SU-DHL-6 (cell line): ENCODE measurements at regions not wholly inside any gene's neighbourhood (a gene's known extent, or its start where the extent isn't known, plus 50 kb on each side); places are given as distances from the start of the nearest gene placed in this dataset.

Experiments
- H2AFZ ChIP-seq: fragments of 200-600 bp; sonication (generic); 2 replicates; pipeline ENCODE4 v1.6.1; 2014; ENCODE audit warnings: low read depth, mild to moderate bottlenecking, moderate library complexity, mixed read lengths, antibody characterized with exemption, low read length; ENCODE audit not compliant: severe bottlenecking
- H3F3A ChIP-seq: fragments of 200-600 bp; shearing (Covaris generic); 2 replicates; pipeline ENCODE4 v1.6.0; 2016; ENCODE audit warnings: antibody characterized with exemption, mild to moderate bottlenecking; ENCODE audit not compliant: insufficient read depth
- H3K27ac ChIP-seq: fragments of 200-600 bp; sonication (generic); 2 replicates; pipeline ENCODE4 v1.5.1; 2016; ENCODE audit warnings: low read depth, mild to moderate bottlenecking, low read length, moderate library complexity, mixed read lengths
- H3K27me3 ChIP-seq: fragments of 200-600 bp; sonication (generic), shearing (Covaris generic); 2 replicates; pipeline ENCODE4 v1.6.0; 2014; ENCODE audit warnings: mild to moderate bottlenecking, low read length
- H3K36me3 ChIP-seq: fragments of 200-600 bp; sonication (generic); 2 replicates; pipeline ENCODE4 v1.6.1; 2014; ENCODE audit warnings: mild to moderate bottlenecking, low read length, mixed read lengths
- H3K4me2 ChIP-seq: fragments of 300-600, 200-600 bp; shearing (Covaris generic), sonication (generic); 2 replicates; pipeline ENCODE4 v1.6.0; 2014; ENCODE audit warnings: low read length, low read depth, mild to moderate bottlenecking; ENCODE audit not compliant: poor library complexity, severe bottlenecking
- H3K4me3 ChIP-seq: fragments of 200-600 bp; sonication (generic); 2 replicates; pipeline ENCODE4 v1.5.1; 2014; ENCODE audit warnings: antibody characterized with exemption, low read length, mild to moderate bottlenecking, mixed read lengths; ENCODE audit not compliant: insufficient read depth, poor library complexity, severe bottlenecking
- H3K79me2 ChIP-seq: fragments of 200-600 bp; sonication (generic); 2 replicates; pipeline ENCODE4 v1.6.1; 2014; ENCODE audit warnings: mild to moderate bottlenecking, low read length, moderate library complexity; ENCODE audit not compliant: insufficient read depth
- H3K9ac ChIP-seq: fragments of 200-600 bp; sonication (generic); 2 replicates; pipeline ENCODE4 v1.7.0; 2014; ENCODE audit warnings: mild to moderate bottlenecking, low read length
- H3K9me2 ChIP-seq: fragments of 200-600 bp; sonication (generic); replicated peaks from 2 replicates; pipeline ENCODE4 v1.6.1; 2014; ENCODE audit warnings: low read length; ENCODE audit not compliant: insufficient read depth
- H3K9me3 ChIP-seq: fragments of 200-600 bp; sonication (generic); 2 replicates; pipeline ENCODE4 v1.6.1; 2014; ENCODE audit warnings: low read length, mixed read lengths; ENCODE audit not compliant: insufficient read depth
- H4K20me1 ChIP-seq: fragments of 200-600 bp; sonication (generic); 2 replicates; pipeline ENCODE4 v1.6.1; 2014; ENCODE audit warnings: low read depth, mild to moderate bottlenecking, antibody characterized with exemption, low read length, moderate library complexity, mixed read lengths
- CTCF ChIP-seq: fragments of 200-600 bp; sonication (generic); IDR thresholded peaks from one replicate; pipeline ENCODE4 v1.5.1; 2017; ENCODE audit warnings: antibody characterized with exemption, mild to moderate bottlenecking, low read length, moderate library complexity; ENCODE audit not compliant: insufficient read depth, poor library complexity, severe bottlenecking
- EZH2phosphoT487 ChIP-seq: fragments of 200-600 bp; sonication (generic), shearing (Covaris generic); conservative IDR thresholded peaks from 2 replicates; pipeline ENCODE4 v1.6.1; 2018; ENCODE audit warnings: mild to moderate bottlenecking, antibody characterized with exemption, low read length, moderate library complexity, mixed read lengths

GRCh38 chr14:83470959-83471695 lies 1937.5 kb upstream of the SEL1L start:
- Histone ChIP-seq H4K20me1 (no peaks in the 10 kb centered on the region), H3K4me2 (no peak overlapping the region), H3K79me2 (no peaks in the 10 kb centered on the region), H3K36me3 (no peaks in the 10 kb centered on the region), H3K27ac (no peak overlapping the region), H3K9me2 (no peaks in the 10 kb centered on the region), H3K27me3 (no peaks in the 10 kb centered on the region), H3K4me3 (no peak overlapping the region), H3F3A (no peaks in the 10 kb centered on the region), H3K9ac (no peak overlapping the region), H2AFZ (no peak overlapping the region), H3K9me3 (no peaks in the 10 kb centered on the region)
- TF ChIP-seq EZH2phosphoT487 (no peak), CTCF (no peak)

GRCh38 chr14:83473416-83474235 lies 1940.0 kb upstream of the SEL1L start:
- Histone ChIP-seq H3K27me3 (no peaks in the 10 kb centered on the region), H3F3A (no peaks in the 10 kb centered on the region), H3K36me3 (no peaks in the 10 kb centered on the region), H3K27ac (no peak overlapping the region), H3K4me3 (no peak overlapping the region), H3K9ac (no peak overlapping the region), H3K4me2 (no peak overlapping the region), H3K9me2 (no peaks in the 10 kb centered on the region), H4K20me1 (no peaks in the 10 kb centered on the region), H2AFZ (no peak overlapping the region), H3K79me2 (no peaks in the 10 kb centered on the region), H3K9me3 (no peaks in the 10 kb centered on the region)
- no peak for TF ChIP-seq CTCF
- TF ChIP-seq EZH2phosphoT487 = no peak

- Histone ChIP-seq H3K79me2 (no peaks in the 10 kb centered on the region), H3K27ac (no peak overlapping the region), H2AFZ (no peak overlapping the region), H3K36me3 (no peaks in the 10 kb centered on the region), H3K27me3 (no peaks in the 10 kb centered on the region), H3K4me3 (no peak overlapping the region), H3F3A (no peaks in the 10 kb centered on the region), H3K9me2 (no peaks in the 10 kb centered on the region), H3K4me2 (no peak overlapping the region), H3K9me3 (no peaks in the 10 kb centered on the region), H3K9ac (no peak overlapping the region), H4K20me1 (no peaks in the 10 kb centered on the region)
- TF ChIP-seq EZH2phosphoT487 = no peak
- TF ChIP-seq CTCF = no peak
Observed at GRCh38 chr14:83478741-83479140, 1945.1 kb upstream of the SEL1L start.
